K562 (cell line): ENCODE measurements at regions not wholly inside any gene's neighbourhood (a gene's known extent, or its start where the extent isn't known, plus 50 kb on each side); places are given as distances from the start of the nearest gene placed in this dataset.

Experiments
- ATAC-seq: fragments of 200-7000 bp; cut with Tn5 transposase; 3 replicates; pipeline ENCODE4 v1.9.1; 2020; ENCODE audit warnings: moderate library complexity
- BruUV-seq: library from RNA; stranded (reverse); fragments of 400-500 nt; replicated peaks from 2 replicates; lab custom pipeline; 2021; lab: Mats Ljungman, UMichigan
- CTCF ChIA-PET: fragments of 300-600 bp; formaldehyde crosslinking; extraction: SDS; loops from one replicate; lab custom pipeline; 2021; ENCODE audit warnings: low intra/inter-chr PET ratio; lab: Yijun Ruan, JAX
- POLR2A ChIA-PET: fragments of 300-600, 350-650 bp; sonication (Branson Sonifier 250); formaldehyde crosslinking; extraction: SDS; loops from one replicate; lab custom pipeline; 2021; ENCODE audit warnings: antibody characterized with exemption, inconsistent platforms; lab: Yijun Ruan, JAX
- DNase-seq, 4 experiments: peaks; one replicate each; pipeline versions ENCODE4 v3.0.0 to v3.0.0-alpha.2; 2011 to 2018; ENCODE audit warnings: low spot score in 3 of 4, mixed read lengths in 3 of 4; ENCODE audit errors: extremely low read depth in 1 of 4
- FAIRE-seq: peaks from 2 replicates; lab custom pipeline; 2011; peaks lifted over from hg19 to GRCh38; lab: Jason Lieb, UNC
- H2AFZ ChIP-seq: 2 replicates; pipeline ENCODE4 v1.6.0; 2011; ENCODE audit warnings: low read depth, low read length, control low read depth, inconsistent platforms
- H3K27ac ChIP-seq: fragments of 200-600 bp; 3 replicates; pipeline ENCODE4 v1.8.0; 2011; ENCODE audit warnings: low read depth, mild to moderate bottlenecking, control low read depth, inconsistent platforms, low read length, moderate library complexity, mixed read lengths; ENCODE audit errors: extremely low read depth
- H3K27me3 ChIP-seq, 2 experiments: fragments of 300-600 bp in 1 of 2; 2 replicates in 1 of 2; 3 replicates in 1 of 2; pipeline versions ENCODE4 v1.6.0 to v1.8.0; 2011; ENCODE audit warnings: inconsistent platforms in 2 of 2, low read length in 2 of 2, mild to moderate bottlenecking in 1 of 2, mixed read lengths in 1 of 2, moderate library complexity in 1 of 2; ENCODE audit not compliant: control insufficient read depth in 2 of 2, insufficient read depth in 2 of 2
- H3K36me3 ChIP-seq: fragments of 300-600 bp; 3 replicates; pipeline ENCODE4 v1.8.0; 2011; ENCODE audit warnings: mild to moderate bottlenecking, low read length, inconsistent platforms; ENCODE audit not compliant: control insufficient read depth, insufficient read depth
- H3K4me1 ChIP-seq, 2 experiments: fragments of 200-600 bp in 1 of 2; replicated peaks in 1 of 2; 2 replicates in 1 of 2; 3 replicates in 1 of 2; pipeline versions ENCODE4 v1.5.1 to v1.8.0; 2011; ENCODE audit warnings: inconsistent platforms in 2 of 2, low read length in 2 of 2, mild to moderate bottlenecking in 1 of 2, mixed read lengths in 1 of 2, moderate library complexity in 1 of 2; ENCODE audit not compliant: control insufficient read depth in 2 of 2, insufficient read depth in 2 of 2
- H3K4me2 ChIP-seq: 2 replicates; pipeline ENCODE4 v1.6.1; 2011; ENCODE audit warnings: low read length, control low read depth, inconsistent platforms, mixed read lengths; ENCODE audit not compliant: insufficient read depth
- H3K4me3 ChIP-seq: fragments of 200-600 bp; sonication (generic), shearing (Covaris generic); 2 replicates; pipeline ENCODE4 v1.5.1; 2016; ENCODE audit warnings: control low read depth, inconsistent platforms
- H3K79me2 ChIP-seq: fragments of 200-600 bp; 3 replicates; pipeline ENCODE4 v1.8.0; 2011; ENCODE audit warnings: low read length, inconsistent platforms; ENCODE audit not compliant: control insufficient read depth, insufficient read depth
- H3K9ac ChIP-seq, 2 experiments: 2 replicates each; pipeline versions ENCODE4 v1.6.0 to v1.6.1; 2011; ENCODE audit warnings: low read depth in 2 of 2, low read length in 2 of 2, control low read depth in 1 of 2, inconsistent platforms in 1 of 2, mild to moderate bottlenecking in 1 of 2, mixed read lengths in 1 of 2; ENCODE audit not compliant: insufficient read depth in 1 of 2
- H3K9me1 ChIP-seq: one replicate; pipeline ENCODE4 v1.6.0; 2011; ENCODE audit warnings: inconsistent platforms, mild to moderate bottlenecking, low read length, moderate library complexity; ENCODE audit not compliant: control insufficient read depth, insufficient read depth
- H3K9me3 ChIP-seq: replicated peaks from 2 replicates; pipeline ENCODE4 v1.5.1; 2011; ENCODE audit warnings: low read depth, low read length, inconsistent platforms; ENCODE audit not compliant: control insufficient read depth, insufficient read depth
- H4K20me1 ChIP-seq: replicated peaks from 2 replicates; pipeline ENCODE4 v1.6.1; 2011; ENCODE audit warnings: low read length, inconsistent platforms, mixed read lengths; ENCODE audit not compliant: control insufficient read depth, insufficient read depth
- CLOCK ChIP-seq: fragments of 250-450 bp; sonication (Bioruptor Pico); IDR thresholded peaks from 2 replicates; pipeline ENCODE4 v1.4.0; 2020; ENCODE audit warnings: mild to moderate bottlenecking, moderate library complexity, borderline replicate concordance
- GTF2B ChIP-seq: IDR thresholded peaks from 2 replicates; pipeline ENCODE4 v1.6.1; 2011; ENCODE audit not compliant: insufficient read length; ENCODE audit errors: extremely low read depth
- HDAC6 ChIP-seq: IDR thresholded peaks from 2 replicates; pipeline ENCODE4 v1.6.1; 2012; ENCODE audit warnings: low read depth, mild to moderate bottlenecking, control low read depth, inconsistent platforms, low read length, moderate library complexity
- HEY1 ChIP-seq: fragments of 250-450 bp; sonication (Bioruptor Pico); IDR thresholded peaks from 2 replicates; pipeline ENCODE4 v1.5.0; 2020; ENCODE audit warnings: mild to moderate bottlenecking, moderate library complexity, borderline replicate concordance
- KLF16 ChIP-seq: IDR thresholded peaks from 2 replicates; pipeline ENCODE4 v1.6.1; 2016; ENCODE audit warnings: antibody characterized with exemption
- LARP7 ChIP-seq: fragments of 450-650 bp; IDR thresholded peaks from 2 replicates; pipeline ENCODE4 v1.6.1; 2016
- MAFK ChIP-seq: IDR thresholded peaks from 2 replicates; pipeline ENCODE4 v1.6.1; 2011; ENCODE audit warnings: low read length, improper control_type of control experiment
- MEF2A ChIP-seq: IDR thresholded peaks from 2 replicates; pipeline ENCODE4 v1.6.1; 2011; ENCODE audit warnings: low read depth, mild to moderate bottlenecking, low read length, moderate library complexity; ENCODE audit not compliant: control insufficient read depth
- SFPQ ChIP-seq: fragments of 200-400 bp; formaldehyde crosslinking; IDR thresholded peaks from 2 replicates; pipeline ENCODE4 v1.6.1; 2017; ENCODE audit warnings: mild to moderate bottlenecking, low read depth, low read length, moderate library complexity
- SMARCE1 ChIP-seq: fragments of 450-650 bp; IDR thresholded peaks from 2 replicates; pipeline ENCODE4 v1.7.1; 2016; ENCODE audit warnings: mild to moderate bottlenecking
- SRF ChIP-seq, 2 experiments: fragments of 250-450, 450-650 bp in 1 of 2; sonication (Bioruptor Pico) in 1 of 2; sonication (generic) in 1 of 2; formaldehyde crosslinking; IDR thresholded peaks; 2 replicates each; pipeline versions ENCODE4 v1.5.0 to v1.5.1; 2020 to 2022; ENCODE audit warnings: mild to moderate bottlenecking in 1 of 2, missing genetic modification reagents in 1 of 2
- ZBTB8A ChIP-seq: fragments of 450-650 bp; IDR thresholded peaks from 2 replicates; pipeline ENCODE4 v1.6.1; 2018; ENCODE audit warnings: mild to moderate bottlenecking, moderate library complexity; ENCODE audit not compliant: partially characterized antibody
- ZKSCAN3 ChIP-seq: fragments of 250-450 bp; sonication (Bioruptor Pico); IDR thresholded peaks from 2 replicates; pipeline ENCODE4 v1.4.0; 2020
- ZNF217 ChIP-seq: sonication (generic); formaldehyde crosslinking; IDR thresholded peaks from 2 replicates; pipeline ENCODE4 v1.8.0; 2022; ENCODE audit warnings: mild to moderate bottlenecking, missing genetic modification reagents
- ZNF512 ChIP-seq: IDR thresholded peaks from 2 replicates; pipeline ENCODE4 v1.6.1; 2016; ENCODE audit warnings: missing genetic modification characterization, missing compliant biosample characterization
- ZZZ3 ChIP-seq: fragments of 450-650 bp; IDR thresholded peaks from 2 replicates; pipeline ENCODE4 v1.6.1; 2016; ENCODE audit warnings: antibody characterized with exemption, mild to moderate bottlenecking, moderate library complexity
- WGBS: fragments of 100-300 bp; shearing (Covaris generic); methylation state at CpG from one replicate; pipeline ENCODE4 v1.1.6; 2016; ENCODE audit warnings: low coverage, mixed read lengths; ENCODE audit not compliant: insufficient coverage; ENCODE audit errors: missing lambda C conversion rate; 5-methylcytosine and 5-hydroxymethylcytosine counted together
- in situ Hi-C: fragments of 300-500 bp; cut with MboI; formaldehyde crosslinking; loops from 4 replicates; pipeline ENCODE4 v1.15.0; 2018; ENCODE audit warnings: inconsistent platforms, mixed read lengths
- intact Hi-C: fragments of 100-400 bp; cut with micrococcal nuclease; formaldehyde crosslinking; loops from 2 replicates; pipeline ENCODE4 v1.14.2; 2022

- no TSS peak for BruUV-seq
- Histone ChIP-seq H3K9me3 (no peaks in the 10 kb centered on the region), H3K4me2 (no peak overlapping the region), H3K9me1 (no peaks in the 10 kb centered on the region), H3K27ac (no peak overlapping the region), H3K4me1 (no peaks in the 10 kb centered on the region), H3K27me3 (no peaks in the 10 kb centered on the region), H3K4me3 (no peak overlapping the region), H3K9ac (no peak overlapping the region), H4K20me1 (no peaks in the 10 kb centered on the region), H3K79me2 (no peaks in the 10 kb centered on the region), H3K36me3 (no peaks in the 10 kb centered on the region), H2AFZ (no peak overlapping the region)
- intact Hi-C loops (no loop called here), in situ Hi-C loops (no loop called here)
- CTCF ChIA-PET, result no interaction called here
- ATAC-seq (no peak), FAIRE-seq (no peak), DNase-seq (no peak)
- POLR2A ChIA-PET, result interaction anchor here (0.6 kb wide), 1 partner anchor 17 kb away, joined by 4 read pairs; no protein-coding TSS in a partner anchor
- TF ChIP-seq SMARCE1 (no peak), KLF16 (no peak), ZBTB8A (no peak), MEF2A (no peak), SRF (CRISPR knock-in tag; IDR thresholded peaks at IDR 0.05) (no peak), ZZZ3 (no peak), ZNF217 (CRISPR knock-in tag) (no peak), GTF2B (no peak), HEY1 (CRISPR knock-in tag) (no peak), MAFK (no peak), SFPQ (no peak), ZKSCAN3 (CRISPR knock-in tag) (no peak), CLOCK (CRISPR knock-in tag) (no peak), ZNF512 (tag) (no peak), HDAC6 (no peak), LARP7 (no peak)
- whole genome bisulfite sequencing, result 0% methylated on average over 2 of the region's 2 CpGs
Observed at GRCh38 chr4:94115687-94116086, 92.0 kb upstream of the SMARCAD1 start.
